Sigmoid colon (tissue), 4 donors: ENCODE measurements at regions not wholly inside any gene's neighbourhood (a gene's known extent, or its start where the extent isn't known, plus 50 kb on each side); places are given as distances from the start of the nearest gene placed in this dataset.

Experiments
- EP300 ChIP-seq, 4 donors: sonication (generic); formaldehyde crosslinking; IDR thresholded peaks; one replicate each; pipeline ENCODE4 v1.6.1; 2017; ENCODE audit warnings: antibody characterized with exemption in 4 of 4
- POLR2A ChIP-seq, 2 donors: fragments of 450-650 bp; IDR thresholded peaks; one replicate each; pipeline ENCODE4 v1.6.1; 2016; ENCODE audit warnings: antibody characterized with exemption in 2 of 2, mild to moderate bottlenecking in 2 of 2, moderate library complexity in 2 of 2
- POLR2AphosphoS5 ChIP-seq, 4 donors: sonication (generic); formaldehyde crosslinking; IDR thresholded peaks; one replicate each; pipeline ENCODE4 v1.6.1; 2017; ENCODE audit warnings: antibody characterized with exemption in 4 of 4
- TF ChIP-seq, protein P1 (sequence below), 4 experiments: fragments of 450-650 bp in 3 of 4; fragments of 200-600 bp in 1 of 4; IDR thresholded peaks; one replicate each; pipeline ENCODE4 v1.5.1; 2016 to 2019; ENCODE audit warnings: antibody characterized with exemption in 4 of 4, mild to moderate bottlenecking in 3 of 4, moderate library complexity in 2 of 4

DNA sequence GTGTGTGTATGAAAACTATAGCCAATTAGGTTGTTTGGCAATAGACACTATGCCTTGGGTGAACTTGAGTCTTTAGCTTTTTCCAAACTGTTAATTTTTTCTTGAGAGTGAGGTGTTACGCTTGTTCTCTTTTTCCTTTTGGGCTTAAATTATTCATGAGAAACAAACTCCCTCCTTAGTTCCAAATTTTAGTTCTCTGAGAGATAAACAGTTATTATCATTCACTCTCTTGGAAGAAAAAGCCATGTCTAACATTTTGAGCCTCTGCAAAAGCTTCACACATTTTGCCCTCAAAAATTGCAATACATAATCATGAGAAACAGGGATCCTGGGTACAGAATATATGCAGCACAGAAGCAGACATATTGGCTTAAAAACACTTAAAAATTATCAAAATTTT is 1353.9 kb upstream of the MAP3K7 start:
- TF ChIP-seq, protein P1, sequence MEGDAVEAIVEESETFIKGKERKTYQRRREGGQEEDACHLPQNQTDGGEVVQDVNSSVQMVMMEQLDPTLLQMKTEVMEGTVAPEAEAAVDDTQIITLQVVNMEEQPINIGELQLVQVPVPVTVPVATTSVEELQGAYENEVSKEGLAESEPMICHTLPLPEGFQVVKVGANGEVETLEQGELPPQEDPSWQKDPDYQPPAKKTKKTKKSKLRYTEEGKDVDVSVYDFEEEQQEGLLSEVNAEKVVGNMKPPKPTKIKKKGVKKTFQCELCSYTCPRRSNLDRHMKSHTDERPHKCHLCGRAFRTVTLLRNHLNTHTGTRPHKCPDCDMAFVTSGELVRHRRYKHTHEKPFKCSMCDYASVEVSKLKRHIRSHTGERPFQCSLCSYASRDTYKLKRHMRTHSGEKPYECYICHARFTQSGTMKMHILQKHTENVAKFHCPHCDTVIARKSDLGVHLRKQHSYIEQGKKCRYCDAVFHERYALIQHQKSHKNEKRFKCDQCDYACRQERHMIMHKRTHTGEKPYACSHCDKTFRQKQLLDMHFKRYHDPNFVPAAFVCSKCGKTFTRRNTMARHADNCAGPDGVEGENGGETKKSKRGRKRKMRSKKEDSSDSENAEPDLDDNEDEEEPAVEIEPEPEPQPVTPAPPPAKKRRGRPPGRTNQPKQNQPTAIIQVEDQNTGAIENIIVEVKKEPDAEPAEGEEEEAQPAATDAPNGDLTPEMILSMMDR (IDR thresholded peaks at IDR 0.05): no peak
- TF ChIP-seq POLR2A (IDR thresholded peaks at IDR 0.05): no peak
- TF ChIP-seq POLR2AphosphoS5 (IDR thresholded peaks at IDR 0.05): no peak
- TF ChIP-seq EP300 (IDR thresholded peaks at IDR 0.05): no peak
